ENCODE measurements at regions not wholly inside any gene's neighbourhood (a gene's known extent, or its start where the extent isn't known, plus 50 kb on each side); places are given as distances from the start of the nearest gene placed in this dataset.

DNA sequence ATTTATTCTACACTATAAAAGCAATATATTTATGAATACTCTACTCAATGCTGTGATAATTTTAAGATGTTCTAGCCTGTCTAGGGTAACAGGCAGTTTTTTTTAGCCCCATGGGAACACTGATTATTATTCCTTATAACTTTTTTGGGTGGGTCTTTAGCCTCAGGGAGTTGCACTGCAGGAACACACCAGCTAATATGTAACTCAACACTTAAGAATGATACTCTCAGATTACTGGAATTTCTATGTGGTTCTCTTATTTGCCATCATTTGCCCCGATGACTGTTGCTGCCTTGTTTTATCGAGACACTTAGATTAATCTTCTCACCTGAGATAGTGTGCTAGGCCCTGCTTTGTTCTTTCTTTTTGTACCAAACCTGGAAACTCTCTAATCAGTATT is 396.9 kb upstream of the SLITRK1 start:
- no peak for TF ChIP-seq POLR2AphosphoS5 (IDR thresholded peaks at IDR 0.05; ENCODE audit: low read depth, low read length)
- no peak for TF ChIP-seq POLR2A (IDR thresholded peaks at IDR 0.05; ENCODE audit: low read depth, low read length)
